Activated T-cell treated with anti-CD3 and anti-CD28 coated beads, Interleukin-2, amount 50 U/mL, for 1 hour (primary cell): ENCODE measurements at regions not wholly inside any gene's neighbourhood (a gene's known extent, or its start where the extent isn't known, plus 50 kb on each side); places are given as distances from the start of the nearest gene placed in this dataset.
"Not testable (repeated sequence)": the region's sequence is repeated elsewhere in the genome, so short reads cannot be mapped to it uniquely, and the experiment has no call there.

Experiments used
- DNase-seq: peaks from one replicate; pipeline ENCODE4 v3.0.0-alpha.2; 2020

DNA sequence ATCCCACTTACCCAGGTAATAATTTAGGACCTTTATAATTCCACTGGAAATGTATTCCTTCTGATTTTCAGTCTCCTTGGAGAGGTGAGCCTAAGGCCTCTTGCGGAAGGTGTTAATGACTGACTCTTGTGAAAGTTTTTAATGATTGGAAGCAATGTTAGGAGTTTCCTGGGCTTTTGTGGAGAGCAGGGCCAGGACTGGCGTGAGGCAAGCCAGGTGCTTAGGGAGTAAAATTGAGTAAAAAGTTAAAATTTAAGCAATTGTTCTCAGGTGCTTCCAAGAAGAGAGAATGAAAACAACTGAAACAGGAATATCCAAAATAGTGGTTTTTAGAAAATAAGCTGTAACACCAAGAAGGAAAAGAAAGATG is 130.6 kb upstream of the TGFBR2 start:
- DNase-seq = no peak

DNA sequence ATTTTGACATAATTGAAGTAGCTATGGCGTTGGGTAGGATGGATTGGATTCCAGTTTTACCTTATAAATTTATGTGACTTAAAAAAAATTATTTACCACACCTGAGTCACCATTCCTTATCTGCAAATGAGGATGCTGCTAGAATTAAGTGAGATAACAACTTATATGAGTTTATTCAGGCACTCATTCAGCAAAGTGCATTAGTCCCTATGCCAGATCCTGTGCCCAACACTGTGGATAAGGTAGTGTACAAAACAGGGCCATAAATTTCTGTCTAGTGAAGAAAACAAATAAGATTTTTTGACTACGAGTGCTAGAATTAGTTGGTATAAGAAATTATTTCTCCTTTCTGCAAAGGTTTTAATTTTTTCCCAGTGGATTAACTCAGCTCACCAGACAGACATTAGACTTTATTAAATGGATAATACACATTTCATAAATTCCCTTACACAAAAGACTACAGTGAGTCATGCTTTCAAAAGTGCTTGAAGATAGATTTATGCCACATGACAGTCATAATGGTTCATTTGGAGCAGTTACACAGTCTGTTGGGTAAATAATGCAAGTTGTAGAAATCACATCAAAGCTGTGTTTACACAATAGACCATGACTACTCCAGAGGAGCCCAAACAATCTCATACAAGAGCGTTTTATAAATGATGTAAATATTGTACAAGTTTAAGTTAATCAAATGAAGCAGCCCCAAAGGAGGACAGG is 129.9 kb upstream of the TGFBR2 start:
- DNase-seq = no peak

DNA sequence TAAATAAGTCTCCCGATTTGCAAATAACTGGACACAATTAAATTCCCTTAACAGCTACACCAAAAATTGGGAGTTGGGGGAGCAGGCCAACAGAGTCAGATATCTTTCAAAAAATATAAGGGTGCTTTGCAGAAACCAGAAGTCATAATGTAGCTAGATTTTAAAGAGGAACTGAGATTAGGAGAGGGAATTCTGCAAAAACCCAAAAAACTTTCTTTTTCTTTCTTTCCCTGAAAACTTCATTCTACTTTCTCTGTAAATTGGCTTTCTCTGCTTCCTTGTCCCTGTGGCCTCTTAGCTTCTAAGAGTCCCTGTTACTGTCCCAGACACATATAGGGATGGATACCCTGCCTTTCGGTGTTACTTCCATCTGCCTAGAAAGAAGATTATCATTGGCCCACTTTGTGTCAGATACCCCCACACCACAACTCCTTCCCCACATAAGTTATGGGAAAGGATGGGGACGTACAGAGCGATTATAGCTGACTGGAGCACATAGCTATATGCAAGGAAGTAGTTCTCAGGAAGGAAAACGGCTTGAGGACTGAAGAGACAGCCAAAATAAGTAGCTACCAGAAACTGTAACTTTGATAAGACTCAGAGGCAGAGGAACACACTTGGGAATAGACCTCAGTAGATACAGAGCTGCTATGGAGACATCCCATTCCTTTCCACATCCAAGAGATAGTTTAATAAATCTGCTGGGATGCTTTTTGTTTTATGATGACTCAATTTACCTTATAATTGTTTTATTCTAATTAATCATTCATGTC is 129.1 kb upstream of the TGFBR2 start:
- DNase-seq = no peak

DNA sequence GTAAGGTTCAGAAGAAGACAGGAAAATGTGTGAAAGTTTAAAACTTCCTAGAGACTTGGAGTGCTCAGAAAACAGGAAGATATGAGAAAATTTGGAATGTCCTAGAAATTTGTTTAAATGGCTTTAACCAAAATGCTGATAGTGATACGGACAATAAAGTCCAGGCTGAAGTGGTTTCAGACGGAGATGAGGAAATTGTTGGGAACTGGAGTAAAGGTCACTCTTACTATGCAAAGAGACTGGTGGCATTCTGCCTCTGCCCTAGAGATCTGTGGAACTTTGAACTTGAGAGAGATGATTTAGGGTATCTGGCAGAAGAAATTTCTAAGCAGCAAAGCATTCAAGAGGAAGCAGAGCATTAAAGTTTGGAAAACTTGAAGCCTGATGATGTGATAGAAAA is 126.7 kb upstream of the TGFBR2 start:
- DNase-seq = not testable (repeated sequence)

DNA sequence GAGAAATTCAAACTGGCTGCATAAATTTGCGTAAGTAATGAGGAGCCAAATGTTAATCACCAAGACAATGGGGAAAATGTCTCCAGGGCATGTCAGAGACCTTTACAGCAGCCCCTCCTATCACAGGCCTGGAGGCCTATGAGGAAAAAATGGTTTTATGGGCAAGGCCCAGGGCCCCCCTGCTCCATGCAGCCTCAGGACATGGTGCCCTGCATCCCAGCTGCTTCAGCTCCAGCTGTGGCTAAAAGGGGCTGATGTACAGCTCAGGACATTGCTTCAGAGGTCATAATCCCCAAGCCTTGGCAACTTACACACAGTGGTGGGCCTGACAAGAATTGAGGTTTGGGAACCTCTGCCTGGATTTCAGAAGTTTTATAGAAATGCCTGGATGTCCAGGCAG is 126.2 kb upstream of the TGFBR2 start:
- DNase-seq = not testable (repeated sequence)

DNA sequence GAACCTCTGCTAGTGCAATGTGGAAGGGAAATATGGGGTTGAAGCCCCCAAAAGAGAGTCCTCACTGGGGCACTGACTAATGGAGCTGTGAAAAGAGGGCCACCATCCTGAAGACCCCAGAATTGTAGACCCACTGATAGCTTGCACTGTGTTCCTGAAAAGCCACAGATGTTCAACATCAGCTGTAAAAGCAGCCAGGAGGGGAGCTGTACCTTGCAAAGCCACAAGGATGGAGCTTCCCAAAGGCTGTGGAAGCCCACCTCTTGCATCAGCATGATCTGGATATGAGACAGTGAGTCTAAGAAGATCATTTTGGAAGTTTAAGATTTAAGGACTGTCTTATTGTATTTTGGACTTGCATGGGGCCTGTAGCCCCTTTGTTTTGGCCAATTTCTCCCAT is 125.8 kb upstream of the TGFBR2 start:
- no peak for DNase-seq

DNA sequence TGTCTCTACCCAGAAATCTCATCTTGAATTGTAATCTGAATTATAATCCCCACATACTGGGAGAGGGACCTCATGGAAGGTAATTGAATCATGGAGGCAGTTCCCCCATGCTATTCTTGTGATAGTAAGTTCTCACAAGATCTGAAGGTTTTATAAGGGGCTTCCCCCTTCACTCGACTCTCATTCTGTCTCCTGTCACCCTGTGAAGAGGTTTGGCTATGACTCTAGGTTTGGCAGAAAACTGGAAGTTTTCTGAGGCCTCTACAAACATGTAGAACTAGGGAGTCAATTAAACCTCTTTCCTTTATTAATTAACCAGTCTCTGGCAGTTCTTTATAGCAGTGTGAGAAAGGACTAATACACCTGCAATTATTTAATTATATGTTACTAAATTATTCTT is 125.2 kb upstream of the TGFBR2 start:
- no peak for DNase-seq

DNA sequence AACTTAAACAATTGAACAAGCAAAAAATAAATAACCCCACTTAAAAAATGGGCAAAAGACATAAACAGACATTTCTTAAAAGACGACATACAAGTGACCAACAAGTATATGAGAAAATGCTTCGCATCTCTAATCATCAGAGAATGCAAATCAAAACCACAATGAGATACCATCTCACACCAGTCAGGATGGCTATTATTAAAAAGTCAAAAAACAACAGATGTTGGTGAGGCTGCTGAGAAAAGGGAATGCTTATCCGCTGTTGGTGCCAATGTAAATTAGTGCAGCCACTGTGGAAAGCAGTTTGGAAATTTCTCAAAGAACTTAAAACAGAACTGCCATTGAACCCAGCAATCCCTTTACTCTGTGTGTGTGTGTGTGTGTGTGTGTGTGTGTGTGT is 122.2 kb upstream of the TGFBR2 start:
- not testable (repeated sequence) for DNase-seq

DNA sequence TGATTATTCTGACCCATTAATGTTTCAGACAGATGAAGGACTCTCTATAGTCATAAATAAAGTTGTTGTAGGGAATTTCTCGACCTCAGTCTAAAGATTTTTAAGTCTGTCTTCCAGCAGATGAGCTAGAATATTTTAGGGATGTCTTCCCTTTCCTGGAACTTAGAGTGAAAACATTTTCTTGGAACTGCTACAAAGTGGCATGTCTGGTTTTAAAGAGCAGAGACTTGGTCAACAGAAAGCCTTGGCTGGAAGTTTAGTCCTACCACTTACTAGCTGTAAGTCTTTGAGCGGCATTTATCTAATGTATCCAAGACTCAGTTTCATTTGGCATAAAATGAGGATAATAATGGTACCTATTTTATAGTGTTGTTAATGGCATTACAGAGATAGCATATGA is 120.0 kb upstream of the TGFBR2 start:
- DNase-seq = no peak

DNA sequence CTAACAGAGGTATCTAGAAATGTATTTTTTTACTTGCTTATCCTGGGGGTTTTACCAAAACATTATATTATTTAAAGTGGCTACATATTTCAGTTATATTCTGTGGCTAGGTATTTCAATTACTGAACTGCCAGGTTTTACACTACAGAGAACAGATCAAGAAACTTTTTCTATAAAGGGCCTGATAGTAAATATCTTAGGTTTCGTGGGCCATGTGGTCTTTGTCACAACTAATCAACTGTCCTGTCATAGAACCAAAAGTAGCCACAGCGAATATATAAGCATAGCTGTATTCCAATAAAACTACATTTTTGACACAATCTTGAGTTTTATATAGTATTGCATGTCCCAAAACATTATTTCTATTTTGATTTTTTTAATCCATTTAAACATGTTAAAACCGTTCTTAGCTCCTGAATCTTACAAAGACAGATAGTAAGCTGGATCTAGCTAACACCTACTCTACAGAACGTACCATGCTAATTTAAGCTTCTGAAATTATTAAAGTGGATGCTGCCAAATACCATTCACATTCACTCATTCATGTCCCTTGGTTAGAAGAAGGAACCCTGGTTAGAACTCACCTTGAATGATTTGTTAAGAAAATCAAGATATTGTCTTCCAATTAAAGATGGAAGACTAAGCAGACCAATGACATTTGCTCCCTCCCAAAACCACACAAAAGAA is 118.2 kb upstream of the TGFBR2 start:
- DNase-seq = no peak

DNA sequence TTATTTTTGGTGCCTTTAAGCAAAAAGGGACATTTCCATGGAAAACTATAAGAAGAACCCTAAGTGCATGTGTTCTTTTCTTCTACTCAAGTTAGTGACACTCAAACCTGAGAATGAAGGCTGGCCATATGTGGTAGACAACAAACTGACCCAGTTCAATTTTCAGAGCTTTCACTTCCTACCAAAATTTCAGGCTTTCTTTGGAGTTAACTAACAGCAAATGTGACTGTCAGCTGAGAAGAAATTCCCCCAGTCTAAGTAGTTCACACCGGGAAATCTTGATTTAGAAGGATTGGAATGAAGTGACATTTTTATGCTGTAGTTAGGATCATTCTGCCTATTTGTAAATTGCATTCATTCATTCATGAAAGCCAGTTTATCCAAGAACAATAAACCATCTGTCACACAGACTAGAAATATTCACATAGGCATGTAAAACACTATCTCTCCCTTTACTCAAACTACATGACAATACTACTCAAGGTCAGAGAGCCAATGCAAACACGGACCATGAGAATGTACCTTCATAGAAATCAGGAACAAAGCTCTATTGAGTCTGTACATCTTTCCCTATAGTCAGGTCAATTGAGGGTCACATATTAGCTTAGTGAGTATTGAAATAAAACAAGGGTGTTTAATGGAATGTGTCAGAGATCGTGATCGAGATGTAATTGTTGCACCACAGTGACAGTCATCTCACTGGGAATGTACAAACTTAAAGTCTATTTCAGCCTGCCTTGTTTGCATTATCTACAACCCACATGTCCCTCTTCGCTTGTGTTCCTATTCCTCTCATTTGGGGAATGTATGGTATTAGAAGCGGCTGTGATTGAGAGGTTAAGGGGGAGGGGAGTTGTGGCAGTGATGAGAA is 113.8 kb upstream of the TGFBR2 start:
- DNase-seq = no peak

DNA sequence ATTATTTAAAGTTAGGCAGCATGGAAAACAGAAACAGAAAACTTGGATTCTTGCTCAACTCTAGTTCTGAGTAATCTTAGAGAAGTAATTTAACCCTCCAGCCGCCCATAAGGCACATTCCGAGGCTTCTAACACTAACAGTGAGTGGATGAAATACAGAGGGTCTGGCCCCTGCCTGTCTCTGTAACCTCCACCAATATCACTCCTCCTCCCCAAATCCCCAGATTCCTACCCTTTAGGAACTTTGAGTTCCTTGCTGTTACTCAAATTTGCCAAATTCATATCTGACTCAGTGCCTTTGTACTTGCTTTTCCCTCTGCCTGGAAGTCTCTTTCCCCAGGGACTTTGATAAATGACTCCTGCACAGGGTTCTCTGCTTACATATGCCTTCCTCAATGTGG is 112.5 kb upstream of the TGFBR2 start:
- no peak for DNase-seq

DNA sequence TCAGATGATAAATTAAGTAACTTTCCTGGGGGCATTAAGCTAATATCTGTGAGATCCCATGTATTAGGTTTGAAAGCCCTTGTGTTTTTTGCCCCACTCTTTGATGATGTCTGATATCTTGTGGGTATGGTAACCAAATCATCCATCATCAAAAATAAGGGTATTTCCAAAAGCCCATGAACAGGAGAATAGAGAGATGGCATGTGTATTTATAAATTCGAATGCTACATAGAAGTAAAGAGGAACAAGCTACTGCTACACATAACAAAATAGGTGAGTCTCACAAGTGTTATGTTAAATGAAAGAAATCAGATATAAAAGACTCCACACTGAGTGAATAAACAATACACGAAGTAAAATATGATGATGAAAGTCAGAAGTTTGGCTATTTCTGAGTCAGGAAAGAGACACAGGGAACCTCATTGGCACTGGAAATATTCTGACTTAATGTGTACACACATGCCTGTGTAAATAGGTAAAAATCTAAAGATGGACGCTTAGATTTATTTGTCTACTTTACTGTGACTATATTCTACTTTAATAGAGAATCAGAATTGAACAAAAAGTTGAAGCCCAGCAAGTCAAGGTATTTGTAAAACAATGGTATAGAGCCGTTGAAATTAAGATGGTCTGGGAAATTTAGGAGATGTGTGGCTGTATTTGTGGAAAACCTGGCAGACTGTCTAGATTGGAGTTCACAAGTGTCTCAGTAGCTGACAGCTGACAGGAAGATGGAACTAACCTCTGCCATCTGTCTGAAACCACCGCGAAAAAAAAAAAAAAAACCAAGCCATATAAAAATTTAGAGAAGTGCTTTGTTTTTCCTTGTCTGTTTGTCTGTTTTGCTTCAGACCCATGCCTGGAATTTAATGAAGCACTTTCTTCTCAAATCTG is 111.0 kb upstream of the TGFBR2 start:
- DNase-seq = no peak

DNA sequence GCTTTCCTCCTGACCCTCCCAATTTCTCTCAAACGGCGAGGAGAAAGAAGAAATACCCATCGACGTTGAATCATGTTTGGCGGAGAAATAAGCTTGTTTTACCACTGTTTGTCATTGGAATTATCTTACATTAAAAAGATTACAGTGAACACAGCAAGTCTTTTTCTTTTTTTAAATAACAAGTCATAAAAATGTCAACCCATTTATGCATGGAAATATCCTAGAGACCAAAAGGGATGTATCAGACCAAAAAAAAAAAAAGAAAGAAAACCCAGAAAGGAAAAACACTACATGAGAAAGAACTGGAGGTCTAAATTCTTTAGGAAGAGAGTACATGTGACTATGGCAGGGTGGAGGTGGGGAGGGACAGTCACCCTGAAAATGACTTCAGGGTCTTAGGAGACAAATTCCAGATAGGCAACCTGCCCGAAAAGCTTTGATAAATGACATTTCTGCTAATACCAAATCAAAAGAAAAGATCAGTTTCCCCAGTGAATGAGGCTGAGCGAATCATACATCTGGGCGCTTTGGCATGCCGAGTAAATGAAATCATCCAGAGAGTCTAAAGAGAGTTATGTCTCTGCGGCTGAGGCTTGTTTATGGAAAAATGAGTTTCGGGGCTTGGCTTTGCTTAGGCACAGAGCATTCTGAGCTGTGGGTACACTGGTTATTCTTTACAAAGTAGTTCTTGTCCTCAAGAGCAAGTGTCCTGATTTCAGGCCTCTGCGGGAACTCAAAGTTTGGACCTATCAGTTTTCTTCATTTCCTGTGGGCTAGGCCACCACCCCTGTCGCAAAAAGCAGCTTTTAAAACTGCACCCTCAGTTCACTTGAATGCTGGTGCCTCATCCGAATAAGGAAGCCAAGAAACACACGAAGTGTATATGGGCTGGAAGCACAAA is 110.1 kb upstream of the TGFBR2 start:
- DNase-seq = no peak

DNA sequence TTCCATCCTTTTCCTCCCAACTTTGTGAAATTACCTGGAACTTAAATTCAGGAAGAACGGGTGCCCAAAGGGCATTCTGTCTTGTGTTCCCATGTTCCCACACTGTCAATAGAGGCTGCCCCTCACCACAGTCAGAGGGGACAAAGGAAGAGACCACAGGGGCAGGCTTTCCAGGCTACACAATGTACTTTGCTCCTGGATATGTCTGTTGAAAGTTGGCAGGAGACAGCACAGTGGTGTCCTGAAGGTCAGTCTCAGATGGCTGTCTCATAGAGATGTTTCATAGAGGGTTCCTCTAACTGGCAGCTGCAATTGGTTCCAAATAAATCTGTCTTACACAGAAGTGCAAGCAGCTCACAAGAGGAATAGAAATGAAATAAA is 107.8 kb upstream of the TGFBR2 start:
- DNase-seq = no peak

DNA sequence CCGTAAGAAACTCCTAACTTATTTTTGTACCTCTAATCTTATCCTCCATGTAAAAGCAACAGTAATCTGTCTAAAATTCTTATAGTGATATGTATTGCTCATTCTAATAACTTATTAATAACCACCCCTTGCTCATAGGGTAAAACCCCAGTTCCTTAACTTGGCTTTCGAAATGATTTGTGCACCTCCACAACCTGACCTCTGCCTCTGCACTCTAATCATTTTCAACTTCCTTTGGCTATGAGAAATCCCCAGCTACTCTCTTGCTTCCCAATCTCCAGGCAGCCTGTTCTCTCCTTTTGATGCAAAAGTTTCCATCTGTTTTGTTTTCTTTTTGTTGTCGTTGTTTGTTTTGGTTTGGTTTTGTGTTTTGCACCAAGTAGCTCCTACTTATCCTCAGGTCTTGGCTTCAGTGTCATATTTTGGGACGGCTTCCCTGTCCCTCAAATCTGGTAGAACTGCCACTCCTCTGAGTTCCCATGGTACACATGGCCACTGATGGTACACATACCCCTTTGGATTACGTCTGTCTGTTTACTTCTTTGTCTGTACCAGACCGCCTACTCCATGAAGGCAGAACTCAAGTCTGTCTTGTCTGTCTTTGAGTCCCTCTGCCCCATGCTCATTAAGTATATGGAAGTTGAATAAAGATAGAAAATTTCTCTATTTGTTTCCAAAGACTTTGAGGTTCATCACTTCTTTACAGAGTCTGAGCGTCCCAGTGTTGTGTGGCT is 105.6 kb upstream of the TGFBR2 start:
- DNase-seq = no peak

DNA sequence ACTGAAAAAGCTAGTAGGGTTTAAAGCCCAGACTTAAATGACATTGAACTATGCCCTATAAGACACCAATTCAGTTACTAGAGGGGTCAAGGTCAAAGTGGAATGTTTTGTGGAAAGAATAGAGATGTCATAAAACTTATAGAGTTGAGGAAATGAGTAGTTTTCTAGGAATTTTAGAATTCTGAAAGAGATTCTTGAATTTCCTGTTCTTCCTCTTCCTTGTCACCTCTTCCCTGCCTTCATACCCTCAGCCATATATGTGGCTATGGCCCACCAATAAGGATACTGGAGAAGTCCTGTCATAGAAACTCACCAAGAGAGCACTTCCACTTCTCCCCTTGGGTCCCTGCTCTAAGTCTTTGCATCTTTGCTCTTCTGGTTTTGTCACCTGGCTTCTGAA is 104.9 kb upstream of the TGFBR2 start:
- DNase-seq = no peak

DNA sequence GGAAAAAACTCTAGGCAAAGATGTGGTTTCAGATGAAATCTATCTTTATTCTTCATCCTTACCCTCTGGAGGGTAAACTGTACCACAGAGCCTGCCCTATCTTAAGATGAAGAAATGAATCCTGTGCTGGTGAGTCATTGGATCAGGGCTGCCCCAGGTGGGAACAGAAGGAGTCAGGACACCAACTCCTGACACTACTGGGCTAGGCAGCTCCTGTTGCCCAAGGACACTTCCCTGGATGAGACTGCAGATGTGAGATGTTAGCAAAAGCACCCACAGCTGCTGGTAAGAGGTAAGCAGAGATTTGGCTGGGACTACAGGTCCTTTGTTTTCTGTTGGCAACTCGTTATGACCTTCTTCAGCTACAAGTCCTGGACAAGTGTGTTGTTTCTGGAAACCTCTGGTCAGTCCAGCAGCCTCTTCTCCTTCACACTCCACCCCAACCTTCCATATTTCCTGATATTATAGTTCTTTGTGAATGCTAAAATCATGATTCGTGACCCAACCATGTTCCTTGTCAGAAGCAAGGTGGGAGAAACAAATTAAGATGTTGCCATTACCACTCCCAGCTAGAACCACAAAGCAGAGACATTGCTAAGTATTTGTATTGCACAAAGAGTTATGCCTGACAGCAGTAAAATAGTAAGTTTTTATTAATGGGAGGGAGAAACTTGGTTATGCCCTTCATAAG is 104.2 kb upstream of the TGFBR2 start:
- DNase-seq = no peak

DNA sequence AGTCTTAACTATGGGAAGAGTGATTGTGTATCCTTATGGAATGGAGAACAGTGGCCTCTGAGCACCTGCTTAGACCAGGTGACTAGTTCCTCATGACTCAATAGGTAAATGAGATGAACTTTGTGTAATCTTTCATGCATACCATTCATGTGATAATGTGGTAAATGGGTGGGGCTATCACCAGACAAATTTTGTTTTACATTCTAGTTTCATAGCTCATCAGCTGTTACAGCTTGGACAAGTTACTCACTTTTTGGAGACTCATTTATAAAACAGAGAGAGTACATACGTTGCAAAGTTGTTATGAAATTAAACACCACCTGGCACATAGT is 103.7 kb upstream of the TGFBR2 start:
- no peak for DNase-seq

DNA sequence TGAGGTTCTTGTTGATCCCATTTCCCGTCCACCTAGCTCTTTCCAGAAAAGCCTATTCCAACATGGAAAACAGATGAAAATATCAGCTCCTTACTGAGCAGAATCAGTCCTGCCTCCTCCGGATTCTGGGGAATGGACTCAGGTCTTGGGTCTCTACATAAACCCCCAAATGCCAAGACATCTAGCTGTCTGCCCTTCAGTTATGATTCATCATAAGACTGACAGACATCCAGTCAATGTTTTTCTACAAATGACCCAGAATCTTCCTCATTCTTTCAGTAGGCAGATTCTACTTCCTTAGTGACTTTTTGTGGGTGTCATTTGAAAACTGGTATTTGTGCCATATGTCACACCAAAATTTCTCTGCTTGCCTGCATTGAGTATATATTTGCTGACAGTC is 103.0 kb upstream of the TGFBR2 start:
- DNase-seq = no peak
